ENCODE measurements at regions not wholly inside any gene's neighbourhood (a gene's known extent, or its start where the extent isn't known, plus 50 kb on each side); places are given as distances from the start of the nearest gene placed in this dataset.
"Not testable (repeated sequence)": the region's sequence is repeated elsewhere in the genome, so short reads cannot be mapped to it uniquely, and the experiment has no call there.

GRCh38 chr9:97145680-97146079 is 106.7 kb upstream of the CTSV start:
- not testable (repeated sequence) for TF ChIP-seq POLR2A (IDR thresholded peaks at IDR 0.05; ENCODE audit: extremely low read depth, insufficient read length); MAX (IDR thresholded peaks at IDR 0.05; ENCODE audit: low read depth, low read length)
- TF ChIP-seq, protein P1, sequence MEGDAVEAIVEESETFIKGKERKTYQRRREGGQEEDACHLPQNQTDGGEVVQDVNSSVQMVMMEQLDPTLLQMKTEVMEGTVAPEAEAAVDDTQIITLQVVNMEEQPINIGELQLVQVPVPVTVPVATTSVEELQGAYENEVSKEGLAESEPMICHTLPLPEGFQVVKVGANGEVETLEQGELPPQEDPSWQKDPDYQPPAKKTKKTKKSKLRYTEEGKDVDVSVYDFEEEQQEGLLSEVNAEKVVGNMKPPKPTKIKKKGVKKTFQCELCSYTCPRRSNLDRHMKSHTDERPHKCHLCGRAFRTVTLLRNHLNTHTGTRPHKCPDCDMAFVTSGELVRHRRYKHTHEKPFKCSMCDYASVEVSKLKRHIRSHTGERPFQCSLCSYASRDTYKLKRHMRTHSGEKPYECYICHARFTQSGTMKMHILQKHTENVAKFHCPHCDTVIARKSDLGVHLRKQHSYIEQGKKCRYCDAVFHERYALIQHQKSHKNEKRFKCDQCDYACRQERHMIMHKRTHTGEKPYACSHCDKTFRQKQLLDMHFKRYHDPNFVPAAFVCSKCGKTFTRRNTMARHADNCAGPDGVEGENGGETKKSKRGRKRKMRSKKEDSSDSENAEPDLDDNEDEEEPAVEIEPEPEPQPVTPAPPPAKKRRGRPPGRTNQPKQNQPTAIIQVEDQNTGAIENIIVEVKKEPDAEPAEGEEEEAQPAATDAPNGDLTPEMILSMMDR (IDR thresholded peaks at IDR 0.05; ENCODE audit: low read depth, low read length): not testable (repeated sequence)

Measured in NB4 (cell line).